Bronchial epithelial cell (primary cell): ENCODE measurements at regions not wholly inside any gene's neighbourhood (a gene's known extent, or its start where the extent isn't known, plus 50 kb on each side); places are given as distances from the start of the nearest gene placed in this dataset.

ENCODE experiments used
- DNase-seq: peaks from one replicate; pipeline ENCODE4 v3.0.0-alpha.2; 2010; ENCODE audit warnings: low read depth
- FAIRE-seq: peaks from 2 replicates; lab custom pipeline; 2011; peaks lifted over from hg19 to GRCh38; lab: Jason Lieb, UNC
- H3K27me3 ChIP-seq: 2 replicates; pipeline ENCODE4 v1.5.1; 2011; ENCODE audit warnings: low read length; ENCODE audit not compliant: control insufficient read depth, insufficient read depth
- H3K36me3 ChIP-seq: 2 replicates; pipeline ENCODE4 v1.5.1; 2011; ENCODE audit warnings: low read length; ENCODE audit not compliant: control insufficient read depth, insufficient read depth
- H3K4me3 ChIP-seq: 2 replicates; pipeline ENCODE4 v1.5.1; 2011; ENCODE audit warnings: mild to moderate bottlenecking, low read depth, low read length, control low read depth
- CTCF ChIP-seq: IDR thresholded peaks from 2 replicates; pipeline ENCODE4 v1.5.1; 2011; ENCODE audit warnings: mild to moderate bottlenecking, moderate library complexity, low read length, control low read depth, inconsistent platforms; ENCODE audit not compliant: insufficient read depth, severe bottlenecking

GRCh38 chr2:239873656-239874635 is 151.2 kb downstream of the NDUFA10 start:
- Histone ChIP-seq H3K36me3 (no peaks in the 10 kb centered on the region), H3K4me3 (no peak overlapping the region), H3K27me3 (no peaks in the 10 kb centered on the region)
- FAIRE-seq (no peak), DNase-seq (no peak)
- TF ChIP-seq CTCF: no peak

GRCh38 chr2:239871481-239872435 is 153.4 kb downstream of the NDUFA10 start:
- no peak for FAIRE-seq
- no peak for TF ChIP-seq CTCF
- H3K4me3 ChIP-seq: no peak overlapping the region
- no peak for DNase-seq
- H3K27me3 ChIP-seq: no peaks in the 10 kb centered on the region
- no peaks in the 10 kb centered on the region for H3K36me3 ChIP-seq

- H3K4me3 ChIP-seq: no peak overlapping the region
- no peak for FAIRE-seq
- H3K36me3 ChIP-seq: no peaks in the 10 kb centered on the region
- no peak for DNase-seq
- H3K27me3 ChIP-seq: no peaks in the 10 kb centered on the region
- no peak for TF ChIP-seq CTCF
These were observed 154.3 kb downstream of the NDUFA10 start for GRCh38 chr2:239870863-239871262.

- Histone ChIP-seq H3K4me3 (no peak overlapping the region), H3K36me3 (no peaks in the 10 kb centered on the region), H3K27me3 (no peaks in the 10 kb centered on the region)
- FAIRE-seq (no peak), DNase-seq (no peak)
- no peak for TF ChIP-seq CTCF
These were observed 154.9 kb downstream of the NDUFA10 start for GRCh38 chr2:239870276-239870675.

- DNase-seq (no peak), FAIRE-seq (no peak)
- TF ChIP-seq CTCF: no peak
- Histone ChIP-seq H3K4me3 (no peak overlapping the region), H3K36me3 (no peaks in the 10 kb centered on the region), H3K27me3 (no peaks in the 10 kb centered on the region)
These were observed 155.6 kb downstream of the NDUFA10 start for GRCh38 chr2:239869272-239870155.
